Omental fat pad (tissue), 3 donors: ENCODE measurements at regions not wholly inside any gene's neighbourhood (a gene's known extent, or its start where the extent isn't known, plus 50 kb on each side); places are given as distances from the start of the nearest gene placed in this dataset.
A peak's percentile ranks its signal among the peaks of the same experiment; 100 is the strongest.

ENCODE experiments used
- ATAC-seq: fragments of 150-250 bp; one replicate; pipeline ENCODE4 v1.9.1; 2016; ENCODE audit warnings: mild to moderate bottlenecking, moderate library complexity; ENCODE audit not compliant: low FRiP score
- DNase-seq: peaks from one replicate; pipeline ENCODE4 v3.0.0-alpha.2; 2019; ENCODE audit warnings: low spot score
- TF ChIP-seq, protein P1 (sequence below), 3 donors: fragments of 450-650 bp; IDR thresholded peaks; one replicate each; pipeline ENCODE4 v1.5.1; 2016 to 2017; ENCODE audit warnings: antibody characterized with exemption in 3 of 3, mild to moderate bottlenecking in 3 of 3, moderate library complexity in 2 of 3

DNA sequence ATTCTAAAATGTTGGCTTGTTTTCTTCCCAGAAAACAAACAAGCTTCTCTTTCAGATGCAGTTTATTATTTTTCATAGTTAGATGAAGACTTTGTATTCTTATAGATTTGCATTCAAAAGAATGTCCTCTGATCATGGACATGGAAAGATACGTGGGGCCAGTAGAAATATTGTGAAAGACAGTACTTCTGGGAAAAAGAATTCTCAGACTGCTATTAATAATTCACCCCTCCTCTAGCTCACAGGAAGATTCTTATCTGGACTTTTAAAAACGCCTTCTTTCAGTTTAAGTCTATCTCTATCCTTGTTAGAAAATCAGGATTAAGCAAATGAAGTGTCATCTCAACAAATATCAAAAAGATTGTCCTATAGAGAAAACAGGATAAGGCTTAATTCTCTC, 514.1 kb upstream of the ADAMTS9 start:
- DNase-seq (no peak), ATAC-seq (no peak)
- TF ChIP-seq, protein P1, sequence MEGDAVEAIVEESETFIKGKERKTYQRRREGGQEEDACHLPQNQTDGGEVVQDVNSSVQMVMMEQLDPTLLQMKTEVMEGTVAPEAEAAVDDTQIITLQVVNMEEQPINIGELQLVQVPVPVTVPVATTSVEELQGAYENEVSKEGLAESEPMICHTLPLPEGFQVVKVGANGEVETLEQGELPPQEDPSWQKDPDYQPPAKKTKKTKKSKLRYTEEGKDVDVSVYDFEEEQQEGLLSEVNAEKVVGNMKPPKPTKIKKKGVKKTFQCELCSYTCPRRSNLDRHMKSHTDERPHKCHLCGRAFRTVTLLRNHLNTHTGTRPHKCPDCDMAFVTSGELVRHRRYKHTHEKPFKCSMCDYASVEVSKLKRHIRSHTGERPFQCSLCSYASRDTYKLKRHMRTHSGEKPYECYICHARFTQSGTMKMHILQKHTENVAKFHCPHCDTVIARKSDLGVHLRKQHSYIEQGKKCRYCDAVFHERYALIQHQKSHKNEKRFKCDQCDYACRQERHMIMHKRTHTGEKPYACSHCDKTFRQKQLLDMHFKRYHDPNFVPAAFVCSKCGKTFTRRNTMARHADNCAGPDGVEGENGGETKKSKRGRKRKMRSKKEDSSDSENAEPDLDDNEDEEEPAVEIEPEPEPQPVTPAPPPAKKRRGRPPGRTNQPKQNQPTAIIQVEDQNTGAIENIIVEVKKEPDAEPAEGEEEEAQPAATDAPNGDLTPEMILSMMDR (IDR thresholded peaks at IDR 0.05): no peak

DNA sequence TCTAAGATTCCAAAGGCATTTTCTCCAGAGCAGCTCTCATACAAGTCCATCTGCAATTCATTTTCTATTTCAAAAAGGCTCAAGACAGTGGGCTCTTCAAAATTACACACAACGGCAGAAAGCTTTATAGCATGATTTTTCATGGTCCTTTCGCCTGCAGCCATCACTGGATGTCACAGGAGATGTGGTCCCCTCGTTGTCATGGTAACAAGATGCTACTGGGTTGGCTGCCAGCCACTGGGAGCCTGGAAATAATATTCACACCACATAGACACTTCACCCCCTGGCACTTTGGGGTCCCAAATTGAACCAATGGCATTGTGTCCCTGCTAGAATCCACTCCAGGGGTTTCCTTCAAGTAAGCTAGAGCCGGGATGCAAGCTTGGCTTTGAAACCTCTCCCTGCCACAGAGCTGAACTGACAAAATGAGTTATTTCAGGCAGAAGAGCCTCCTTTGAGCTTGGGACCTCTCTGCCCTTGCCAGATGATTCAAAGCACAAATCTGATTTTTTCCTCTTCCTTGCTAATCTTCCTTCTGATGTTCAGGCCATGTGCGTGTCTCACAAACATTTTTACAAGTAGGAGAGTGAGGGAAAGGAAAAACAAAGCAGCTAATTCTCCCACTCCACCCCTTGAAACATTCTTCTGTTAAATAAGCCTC, 512.6 kb upstream of the ADAMTS9 start:
- no peak for ATAC-seq
- TF ChIP-seq, protein P1 (IDR thresholded peaks at IDR 0.05): no peak
- no peak for DNase-seq

DNA sequence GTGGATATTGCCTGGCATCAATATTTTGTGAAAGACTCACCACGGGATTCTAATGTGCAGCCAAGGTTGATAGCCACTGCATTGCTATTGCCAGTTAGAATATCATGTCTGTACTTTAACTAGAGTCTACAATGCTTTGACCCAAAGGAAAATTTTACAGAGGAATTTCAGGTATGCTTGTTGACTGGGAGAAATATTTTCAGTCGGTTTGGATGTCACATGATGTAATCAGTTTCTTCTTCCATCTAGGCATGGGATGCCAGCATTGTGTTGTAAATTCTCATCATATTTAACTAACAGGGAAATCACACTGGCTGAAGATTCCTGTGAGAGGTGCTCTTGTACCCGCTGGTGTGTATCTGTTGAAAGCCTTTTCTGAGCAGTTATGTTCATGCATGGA, 508.9 kb upstream of the ADAMTS9 start:
- DNase-seq: no peak
- TF ChIP-seq, protein P1 (IDR thresholded peaks at IDR 0.05): no peak
- peak; percentile 49 for ATAC-seq

DNA sequence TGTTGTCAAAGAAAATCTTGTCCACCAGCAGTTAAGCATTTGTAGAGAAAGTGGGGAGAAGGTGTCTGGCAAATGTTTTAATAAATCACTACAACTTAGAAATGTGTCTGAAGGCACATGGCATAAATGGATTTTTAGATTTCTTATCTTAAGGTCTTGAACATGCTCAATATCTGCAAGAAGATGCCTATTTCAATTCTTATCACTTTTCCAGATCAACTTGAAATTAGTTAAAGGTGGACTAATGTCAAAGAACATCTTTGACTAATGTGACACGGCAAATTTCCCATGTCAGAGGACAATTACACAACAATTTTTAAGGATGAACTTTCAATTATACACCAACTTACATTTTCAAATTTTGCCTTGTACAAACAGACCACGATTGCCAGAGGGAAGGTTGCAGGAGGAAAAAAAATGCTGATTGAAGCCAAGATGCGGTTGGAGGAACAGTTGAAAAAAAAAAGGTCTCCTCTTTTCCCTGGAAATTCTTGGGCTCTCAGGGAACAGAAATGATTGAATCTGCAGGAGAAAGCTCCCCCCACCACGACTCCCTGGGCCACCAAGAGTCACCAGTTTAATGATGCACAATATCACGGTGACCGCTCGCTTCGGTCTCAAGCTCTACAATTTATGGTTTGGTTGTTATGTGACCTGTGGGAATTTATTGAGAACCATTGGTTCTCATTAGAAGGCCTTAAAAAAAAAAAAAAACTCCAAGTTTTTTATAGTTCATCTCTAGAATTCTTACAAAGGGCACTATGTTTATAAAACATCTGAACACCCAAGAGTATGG, 507.6 kb upstream of the ADAMTS9 start:
- TF ChIP-seq, protein P1 (IDR thresholded peaks at IDR 0.05): no peak
- DNase-seq (no peak), ATAC-seq (no peak)

DNA sequence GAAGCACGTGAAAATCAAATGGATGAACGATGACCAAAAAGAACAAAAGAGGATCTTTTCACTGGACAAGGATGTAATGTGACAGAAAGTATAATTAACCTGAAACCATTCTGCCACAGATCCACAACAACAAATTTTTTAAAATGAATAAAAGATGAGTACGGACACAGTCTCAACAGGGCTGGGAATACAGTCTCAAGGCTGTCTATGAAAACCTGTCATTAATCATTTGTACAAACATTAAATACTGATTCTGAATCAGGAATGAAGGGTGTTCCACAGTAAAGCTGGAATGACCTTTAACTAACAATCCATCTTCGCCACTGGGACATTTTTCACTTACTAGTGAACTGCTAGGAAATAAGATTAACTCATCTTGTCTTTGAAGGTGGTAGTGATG, 506.9 kb upstream of the ADAMTS9 start:
- no peak for DNase-seq
- TF ChIP-seq, protein P1 (IDR thresholded peaks at IDR 0.05): no peak

DNA sequence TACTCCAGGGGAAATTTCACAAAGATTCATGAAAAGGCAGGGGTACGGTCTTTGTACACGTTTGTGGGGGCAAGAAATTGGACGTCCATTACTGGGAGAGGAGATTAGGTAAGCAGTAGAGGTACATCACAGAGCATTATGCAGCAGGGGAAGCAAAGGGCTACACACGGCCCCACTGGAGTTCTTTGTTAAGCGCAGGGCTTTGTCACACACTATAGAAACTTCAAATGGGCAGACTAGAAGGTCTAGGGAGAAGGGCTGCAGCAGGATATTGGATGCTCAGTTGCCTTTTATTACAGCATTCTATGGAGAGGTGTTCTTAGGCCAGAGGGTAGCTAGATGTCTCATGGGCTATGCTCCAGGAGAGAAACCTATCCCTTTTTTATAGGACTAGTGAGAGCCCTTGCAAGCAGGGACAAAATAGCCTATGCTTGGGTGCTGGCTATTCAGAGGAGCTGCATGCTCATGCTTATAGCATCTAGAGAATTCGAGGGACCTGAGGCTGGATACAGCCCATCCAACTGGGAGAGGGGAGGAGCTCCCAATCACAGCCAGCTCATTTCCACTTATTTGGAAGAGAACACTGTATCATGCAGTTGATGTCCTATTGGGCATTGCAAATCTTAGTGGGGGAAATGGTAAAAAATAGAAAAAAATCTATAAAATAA, 506.4 kb upstream of the ADAMTS9 start:
- TF ChIP-seq, protein P1 (IDR thresholded peaks at IDR 0.05): no peak
- ATAC-seq: no peak
- DNase-seq: no peak

More for the DNA sequence above, 506.9 kb upstream of the ADAMTS9 start:
- ATAC-seq: no peak
